GM18499 (cell line): ENCODE measurements at regions not wholly inside any gene's neighbourhood (a gene's known extent, or its start where the extent isn't known, plus 50 kb on each side); places are given as distances from the start of the nearest gene placed in this dataset.

Experiments used
- ATAC-seq: cut with Tn5 transposase; IDR thresholded peaks from one replicate; pipeline ENCODE4 v1.9.1; 2021; ENCODE audit warnings: moderate number of reproducible peaks; ENCODE audit not compliant: insufficient read depth, unreplicated experiment

DNA sequence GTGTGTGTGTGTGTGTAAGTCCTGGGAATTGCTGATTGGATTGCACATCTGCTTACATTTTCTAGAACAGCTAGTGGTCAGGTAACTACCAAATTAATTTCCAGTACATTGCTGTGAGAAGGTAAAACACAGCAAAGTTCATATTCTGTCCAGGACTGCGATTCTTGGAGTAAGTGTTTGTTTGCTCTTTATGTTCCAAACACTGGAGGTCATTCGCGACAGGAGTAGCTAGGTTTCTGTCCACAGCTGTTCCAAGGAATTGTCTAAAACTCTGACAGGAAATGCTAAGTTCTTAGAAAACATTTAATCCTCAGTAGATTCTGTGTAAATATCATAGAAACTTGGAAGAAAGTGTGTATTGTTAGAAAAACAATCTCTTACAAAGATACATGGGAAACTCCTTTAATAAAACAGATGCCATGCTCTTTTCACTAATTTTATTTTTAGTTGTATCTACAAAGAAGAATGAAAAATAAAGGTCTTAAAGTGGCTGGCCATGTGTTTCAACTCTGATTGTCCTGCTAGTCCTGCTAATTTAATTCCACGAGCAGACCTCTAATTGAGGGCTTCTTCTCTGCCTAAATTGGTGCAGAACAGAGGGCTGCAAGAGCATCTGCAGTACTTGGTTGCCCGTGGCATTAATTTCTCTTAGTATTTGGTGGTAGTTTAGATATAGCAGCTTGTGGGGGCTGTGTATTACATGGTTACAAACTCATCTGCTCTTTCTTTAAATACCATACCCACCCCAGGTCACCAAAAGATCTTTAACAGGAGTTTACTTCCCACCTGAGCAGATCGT is 464.5 kb downstream of the RASEF start:
- ATAC-seq: no peak

DNA sequence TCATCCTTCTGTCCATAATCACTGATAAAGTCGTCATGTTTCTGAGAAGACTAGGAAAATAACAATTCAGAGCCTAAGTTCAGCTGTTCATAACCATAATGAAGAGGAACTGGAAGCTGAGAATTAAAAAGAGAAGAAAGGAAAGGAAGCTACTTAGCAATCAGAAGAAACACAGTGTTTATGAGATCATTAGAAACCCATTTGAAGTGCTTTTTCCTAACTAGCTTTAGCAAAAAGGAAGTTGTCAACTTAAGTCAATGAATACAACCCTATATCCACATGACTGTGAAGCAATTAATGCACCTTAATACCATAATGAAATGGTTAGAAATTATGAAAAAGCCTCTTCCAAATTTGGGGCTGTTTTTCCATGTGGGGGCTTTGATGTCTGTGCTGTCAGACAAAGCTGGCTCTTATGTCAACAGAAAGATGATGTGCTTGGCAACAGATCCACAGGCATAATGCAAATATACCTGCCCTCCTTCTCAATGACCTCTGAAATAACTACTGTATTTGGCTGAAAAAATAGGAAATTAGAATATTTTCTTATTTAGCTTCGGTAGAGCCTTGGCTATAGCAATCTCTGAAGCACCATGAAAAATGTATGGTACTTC is 463.5 kb downstream of the RASEF start:
- no peak for ATAC-seq

DNA sequence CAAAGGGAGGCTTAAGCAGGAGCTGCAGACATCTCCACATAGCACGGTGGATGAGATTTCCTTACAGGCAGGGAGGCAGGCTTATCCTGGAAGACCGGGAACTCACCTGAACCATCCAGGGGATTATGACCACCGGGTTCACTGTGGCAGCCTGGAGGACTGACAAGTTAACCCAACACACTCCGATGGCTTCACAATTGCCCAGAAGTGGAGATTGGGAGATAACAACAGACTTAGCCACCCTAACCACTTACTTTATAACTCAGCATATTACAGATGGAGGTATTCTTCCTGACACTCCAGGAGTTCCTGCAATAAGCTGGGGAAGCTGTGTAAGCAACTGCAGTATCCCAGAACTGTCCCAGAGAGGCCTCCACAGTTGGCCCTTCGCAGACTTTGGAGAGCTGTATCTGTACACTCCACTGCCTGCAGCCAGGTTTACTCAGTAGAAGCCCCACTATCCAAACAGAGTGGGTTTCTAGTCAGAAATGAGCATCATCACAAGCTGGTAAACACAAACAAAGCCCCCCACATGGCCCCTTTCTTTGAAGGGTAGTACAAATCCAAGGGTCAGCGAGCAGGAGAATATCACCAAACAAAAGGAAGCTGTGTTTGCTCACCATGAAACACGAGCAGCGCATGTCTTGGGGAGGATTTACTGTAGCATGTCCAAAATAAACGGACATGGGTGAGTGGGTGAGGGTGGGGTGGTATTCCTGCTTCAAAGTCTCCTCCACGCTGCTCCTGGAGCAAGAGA is 462.2 kb downstream of the RASEF start:
- ATAC-seq: no peak

DNA sequence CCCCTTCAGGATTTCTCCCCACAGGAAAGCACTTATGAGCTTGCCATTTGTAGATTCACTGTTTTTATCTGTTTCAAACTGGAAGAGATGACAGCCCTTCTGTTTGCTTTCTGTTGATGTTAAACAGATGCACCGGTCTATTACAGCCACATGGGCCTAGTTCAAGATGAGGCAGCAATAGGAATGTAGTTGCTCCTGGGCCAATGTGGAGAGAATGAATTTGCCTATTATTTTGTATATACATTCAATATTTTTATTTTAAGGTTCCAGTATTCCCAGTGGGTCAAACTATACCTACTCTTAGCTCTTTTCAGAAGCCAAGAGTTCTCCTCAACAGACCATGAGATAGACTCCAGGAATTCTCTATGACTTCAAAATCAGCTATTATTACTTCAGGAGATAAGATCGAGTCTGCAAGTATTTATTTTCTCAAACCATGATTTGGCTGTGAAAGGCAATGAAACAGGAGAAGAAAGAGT is 461.6 kb downstream of the RASEF start:
- ATAC-seq: no peak

DNA sequence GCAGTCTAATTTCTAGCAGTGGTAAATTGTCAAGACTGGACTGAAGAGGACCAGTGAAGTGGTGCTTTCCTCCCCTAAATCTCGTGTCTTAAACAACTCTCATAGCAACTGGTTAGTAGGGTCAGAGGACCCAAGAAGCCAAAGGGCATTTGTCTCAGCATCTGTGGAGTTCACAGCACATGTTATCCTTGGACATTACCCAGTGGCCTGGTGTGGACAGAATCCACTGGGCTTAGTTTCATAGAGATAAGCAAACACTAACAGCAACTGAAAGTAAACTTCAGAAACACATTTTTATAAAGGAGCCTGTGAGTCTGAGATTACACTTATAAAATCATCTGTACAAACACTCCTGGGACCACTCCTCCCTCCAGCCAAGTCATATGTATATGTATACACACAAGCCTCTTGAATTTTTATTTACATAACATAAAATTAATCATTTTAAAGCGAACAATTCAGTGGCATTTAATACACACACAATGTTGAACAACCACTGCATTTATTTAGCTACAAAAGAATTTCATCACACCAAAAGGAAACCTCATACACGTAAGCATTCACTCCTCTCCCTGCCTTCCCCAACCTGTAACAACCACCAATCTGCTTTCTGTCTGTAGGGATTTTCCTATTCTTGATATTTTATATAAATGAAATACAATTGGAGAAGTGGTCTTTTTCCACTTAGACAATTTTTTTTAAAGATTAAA is 457.8 kb downstream of the RASEF start:
- no peak for ATAC-seq

DNA sequence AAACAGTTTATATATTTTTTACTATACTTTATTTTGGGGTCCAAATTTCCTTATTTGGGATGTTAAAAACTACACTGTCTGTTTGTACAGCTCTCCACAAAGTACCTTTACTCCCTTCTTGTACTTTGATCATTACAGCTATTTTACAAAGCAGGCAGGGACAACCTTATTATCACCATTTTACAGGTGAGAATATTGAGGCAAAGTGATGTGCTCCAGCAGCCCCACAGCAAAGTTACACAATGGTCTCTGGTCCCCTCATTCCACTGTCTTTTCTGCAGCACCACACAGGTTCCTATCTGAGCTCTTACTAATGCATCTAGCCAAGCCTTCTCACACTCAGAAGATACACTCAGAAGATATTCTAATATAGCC is 457.3 kb downstream of the RASEF start:
- no peak for ATAC-seq

DNA sequence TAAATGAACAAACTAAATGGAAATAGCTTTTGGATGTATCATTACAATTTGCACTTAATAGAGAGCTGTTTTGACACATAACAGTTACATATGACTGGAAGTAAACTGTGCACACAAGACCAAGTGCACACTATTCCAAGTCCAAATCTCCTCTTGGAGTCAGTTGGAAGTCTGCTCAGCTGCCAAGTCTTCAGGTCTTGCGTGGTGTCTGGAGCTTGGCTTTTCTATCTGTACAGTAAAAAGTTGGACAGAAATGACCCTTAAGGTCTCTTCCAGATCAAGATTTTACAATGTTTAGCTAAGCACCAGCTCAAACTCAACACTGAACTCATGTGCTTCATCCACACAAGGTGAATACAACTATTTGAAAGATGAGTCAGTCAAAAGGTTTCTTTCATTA is 456.9 kb downstream of the RASEF start:
- ATAC-seq: no peak

DNA sequence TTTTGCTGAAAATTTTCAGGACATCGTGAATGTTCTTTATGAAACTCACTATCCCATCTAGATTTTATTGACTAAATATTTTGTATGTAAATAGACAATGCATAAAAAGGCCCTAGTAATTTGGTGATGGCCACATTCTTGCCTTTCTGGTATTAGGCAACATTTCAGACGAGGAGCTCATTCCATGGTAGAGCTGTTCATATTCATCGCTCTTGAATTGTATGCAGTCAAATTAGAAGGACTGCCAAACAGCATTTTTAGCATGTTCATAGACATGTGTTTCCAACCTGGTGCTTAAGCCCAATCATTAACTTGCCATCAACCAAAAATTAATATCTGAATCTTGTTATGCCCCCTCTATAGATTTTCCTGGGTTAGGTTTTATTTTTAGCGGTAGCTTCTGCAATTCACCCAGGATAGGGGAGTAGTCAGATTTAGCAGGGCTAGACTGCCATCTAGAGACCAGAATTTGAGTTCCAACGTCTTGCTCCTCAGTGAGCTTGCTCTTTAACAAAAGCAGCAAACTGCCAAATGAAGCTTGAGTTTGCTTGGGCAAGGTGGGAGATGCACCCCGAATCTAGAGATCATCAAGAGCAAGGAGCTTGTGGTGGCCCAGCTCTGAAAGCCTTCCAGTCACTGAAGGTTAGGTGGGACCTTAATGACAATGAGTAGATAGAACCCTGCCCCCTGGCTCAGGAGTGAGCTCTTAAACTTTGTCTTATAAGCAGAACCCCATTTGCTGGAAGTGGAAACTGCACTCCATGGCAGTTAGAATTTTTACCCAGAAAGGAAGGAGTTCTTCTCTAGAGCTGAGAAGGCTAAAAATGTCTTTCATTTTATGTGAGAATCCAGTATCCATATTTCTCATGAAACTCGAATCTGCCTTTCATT is 456.2 kb downstream of the RASEF start:
- ATAC-seq: no peak

DNA sequence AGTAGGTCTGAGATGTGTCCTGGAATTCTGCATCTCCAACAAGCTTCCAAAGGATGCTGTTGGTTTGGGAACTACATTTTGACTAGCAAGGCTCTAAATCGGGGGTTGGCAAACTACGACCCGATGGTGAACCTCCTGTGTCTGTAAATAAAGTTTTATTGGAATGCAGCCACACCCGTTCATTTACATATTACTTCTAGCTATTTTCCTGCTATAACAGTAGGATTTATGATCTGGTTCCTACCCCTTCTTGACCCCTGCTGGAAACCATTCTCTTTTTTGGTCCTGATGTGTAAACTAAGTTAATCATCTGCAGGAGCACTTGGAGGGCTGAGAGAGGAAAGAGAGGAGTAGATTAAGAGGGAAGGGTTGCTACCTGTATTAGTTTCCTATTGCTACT is 454.5 kb downstream of the RASEF start:
- ATAC-seq: no peak

DNA sequence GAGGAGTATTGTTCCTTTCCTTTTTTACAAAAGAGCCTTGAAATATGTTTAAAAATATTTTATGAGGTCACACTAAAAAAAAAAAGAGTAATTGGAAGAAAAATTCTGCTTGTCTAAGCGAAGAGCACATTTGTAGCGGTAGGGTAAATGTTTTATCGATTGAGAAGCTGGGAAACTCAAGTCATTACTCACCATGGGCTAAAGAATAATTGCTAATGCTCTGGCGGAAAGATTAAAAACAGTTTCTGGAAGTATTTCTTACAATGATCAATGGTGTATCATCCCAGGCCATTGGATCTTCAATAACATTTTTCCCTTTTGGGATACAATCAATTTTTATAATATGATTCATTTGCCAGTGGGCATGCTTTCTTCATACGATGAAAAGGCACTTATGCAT is 450.0 kb downstream of the RASEF start:
- no peak for ATAC-seq

DNA sequence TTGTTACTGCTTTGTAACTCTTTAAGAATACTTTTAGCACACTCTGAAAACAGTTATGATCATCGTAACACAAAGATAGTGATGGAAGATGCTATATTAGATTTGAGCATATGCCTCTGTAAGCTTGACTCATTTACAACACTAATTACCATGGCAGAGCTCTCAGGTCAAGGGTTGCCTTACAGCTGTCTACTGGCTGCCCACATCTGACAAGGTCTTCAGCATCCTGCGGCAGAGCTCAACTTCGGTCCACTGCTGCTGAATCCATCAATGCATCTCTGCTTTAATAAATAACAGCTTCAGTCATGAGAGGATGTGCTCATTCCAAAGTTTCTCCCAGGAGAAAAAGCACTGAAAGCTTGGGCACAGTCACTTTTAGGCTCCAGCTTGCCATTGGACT is 449.4 kb downstream of the RASEF start:
- no peak for ATAC-seq

DNA sequence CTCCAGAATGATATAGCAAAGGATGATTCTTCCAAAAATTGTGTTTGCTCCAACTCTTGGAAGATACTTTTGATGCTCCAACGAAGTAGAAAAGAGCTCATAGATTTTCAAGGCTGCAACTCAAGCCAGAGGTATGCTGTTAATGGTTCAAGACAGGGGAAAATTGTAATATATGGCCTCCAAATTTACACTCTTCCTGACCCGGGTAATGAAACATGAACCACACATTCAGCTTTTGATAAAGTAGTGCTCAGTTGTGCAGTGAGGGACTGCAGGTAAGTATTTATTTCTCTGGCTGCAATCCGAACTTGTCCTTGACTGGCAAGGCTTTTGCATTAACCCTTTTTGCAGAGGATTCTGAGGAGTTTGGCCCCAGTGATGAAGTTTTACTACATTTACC is 446.4 kb downstream of the RASEF start:
- no peak for ATAC-seq

DNA sequence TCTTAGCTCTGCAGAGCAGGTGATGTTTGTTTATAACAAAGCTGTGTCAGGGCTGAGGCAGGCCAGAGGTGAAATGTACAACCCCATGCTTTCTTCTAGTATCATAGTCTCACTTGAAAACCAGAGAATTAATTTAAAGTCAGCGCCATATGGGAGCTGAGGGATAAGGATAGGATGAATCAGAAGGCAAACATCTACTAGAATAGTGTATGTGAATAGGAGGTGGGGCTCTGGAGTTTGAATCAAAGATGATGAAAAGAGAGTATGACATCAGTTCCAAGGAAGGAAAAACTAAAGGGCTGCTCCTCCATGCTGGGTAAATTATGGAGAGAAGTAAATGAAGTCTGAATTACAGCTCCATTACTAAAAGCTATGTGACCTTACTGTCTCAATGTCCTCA is 441.5 kb downstream of the RASEF start:
- no peak for ATAC-seq

DNA sequence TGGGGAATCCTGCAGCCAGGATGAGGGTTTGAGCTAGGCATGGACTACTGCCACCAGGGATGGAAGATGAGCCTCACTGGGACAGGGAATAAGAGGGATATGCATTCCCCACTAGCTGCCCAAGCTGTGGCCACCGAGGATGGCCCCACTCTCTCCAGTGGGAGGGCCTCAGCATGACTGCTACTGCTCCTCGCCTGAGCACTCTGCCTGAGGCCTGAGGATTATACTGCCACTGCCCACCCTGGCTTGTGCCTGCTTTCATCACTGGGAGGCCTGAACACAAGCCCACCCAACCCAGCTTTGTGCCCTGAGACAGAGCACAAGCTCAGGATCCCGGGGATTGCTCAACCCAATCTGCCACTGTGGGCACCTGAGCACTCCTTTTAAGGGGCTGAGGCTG is 425.6 kb downstream of the RASEF start:
- ATAC-seq: no peak

DNA sequence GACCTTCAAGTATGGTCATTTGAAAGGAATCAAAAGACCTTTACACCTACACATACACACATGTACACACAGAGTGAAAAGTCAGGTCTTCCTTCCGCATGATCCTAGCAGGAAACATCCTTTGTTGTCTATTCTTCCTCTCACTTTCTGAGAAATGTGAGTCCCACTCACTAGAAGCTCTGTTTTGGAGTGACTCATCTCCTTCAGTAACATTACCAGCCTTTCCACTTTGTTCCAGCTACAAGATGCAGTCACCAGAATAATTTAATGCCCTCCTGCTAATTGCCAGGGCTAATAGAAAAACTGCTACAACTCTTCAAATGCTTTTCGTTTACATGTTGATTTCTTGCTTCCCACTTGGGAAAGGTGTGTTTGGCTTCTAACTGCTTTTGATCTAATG is 417.3 kb downstream of the RASEF start:
- no peak for ATAC-seq

DNA sequence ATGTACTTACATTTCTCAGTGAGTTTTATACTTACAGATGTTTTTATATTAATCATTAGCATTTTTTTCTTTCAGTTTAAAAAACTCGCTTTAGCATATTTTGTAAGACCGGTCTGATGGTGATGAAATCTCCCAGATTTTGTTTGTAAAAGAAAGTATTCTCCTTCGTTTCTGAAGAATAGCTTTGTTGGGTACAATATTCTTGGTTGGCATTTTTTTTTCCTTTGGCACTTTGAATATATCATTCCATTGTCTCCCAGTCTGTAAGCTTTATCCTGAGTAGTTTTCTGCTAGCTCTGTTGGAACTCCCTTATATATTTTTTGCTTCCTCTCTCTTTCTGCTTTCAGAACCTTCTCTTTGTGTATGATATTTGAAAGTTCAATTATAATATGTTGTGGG is 412.6 kb downstream of the RASEF start:
- ATAC-seq: no peak

DNA sequence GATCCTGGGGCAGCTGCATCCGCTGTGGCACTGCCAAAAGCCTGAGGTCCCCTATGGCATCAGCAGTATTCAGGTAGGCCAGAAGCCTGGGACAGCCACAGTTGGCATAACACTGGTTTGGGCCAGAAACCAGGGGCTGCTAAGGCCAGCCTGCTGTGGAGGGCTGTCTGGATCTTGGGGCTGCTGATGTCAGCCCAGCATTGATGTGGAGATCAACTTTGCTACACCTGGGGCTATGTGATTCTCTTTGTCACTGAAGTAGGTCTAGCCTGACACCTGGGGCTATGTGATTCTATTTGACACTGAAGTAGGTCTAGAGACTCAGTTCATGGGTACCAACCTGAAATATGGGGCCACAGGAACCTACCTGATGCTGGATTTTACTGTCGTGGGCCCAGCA is 411.5 kb downstream of the RASEF start:
- no peak for ATAC-seq

DNA sequence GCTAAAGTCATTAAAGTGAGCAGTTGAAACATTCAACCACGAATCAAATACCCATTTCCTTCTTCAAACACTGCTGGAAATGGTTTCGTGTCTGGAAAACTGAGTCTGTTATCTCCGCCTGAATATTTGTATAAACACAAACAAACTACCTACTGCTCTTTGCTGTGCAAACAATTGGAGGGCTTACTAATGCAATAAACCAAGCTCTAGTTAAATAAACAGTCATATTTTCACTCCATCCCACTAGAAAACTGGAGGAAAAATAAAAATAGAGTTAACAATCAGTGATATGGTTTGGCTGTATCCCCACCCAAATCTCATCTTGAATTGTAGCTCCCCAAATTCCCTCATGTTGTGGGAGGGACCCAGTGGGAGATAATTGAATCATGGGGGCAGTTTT is 397.6 kb downstream of the RASEF start:
- no peak for ATAC-seq

DNA sequence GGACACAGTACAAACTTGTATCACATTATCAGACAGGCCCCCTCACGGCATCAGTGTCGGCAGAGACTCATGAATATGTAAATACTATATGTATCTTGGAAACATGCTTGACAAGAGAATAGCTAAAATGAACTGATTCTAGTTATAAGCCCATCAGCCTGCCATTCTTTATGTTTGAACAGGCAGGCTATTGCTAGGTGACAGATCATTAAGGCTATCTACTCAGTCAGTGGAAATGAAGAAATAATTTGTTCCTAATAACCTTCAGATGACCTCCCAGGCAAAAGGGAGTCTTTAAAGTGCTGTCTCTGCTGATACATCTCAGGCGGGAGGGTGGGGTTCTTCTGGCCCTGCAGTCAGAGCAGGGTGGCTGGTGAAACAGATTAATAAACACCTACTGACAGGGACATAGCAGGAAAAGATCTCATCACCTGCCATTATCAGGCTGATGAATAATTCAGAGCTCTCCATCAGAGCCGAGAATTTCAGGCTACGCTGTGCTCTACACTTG is 394.2 kb downstream of the RASEF start:
- ATAC-seq: no peak

DNA sequence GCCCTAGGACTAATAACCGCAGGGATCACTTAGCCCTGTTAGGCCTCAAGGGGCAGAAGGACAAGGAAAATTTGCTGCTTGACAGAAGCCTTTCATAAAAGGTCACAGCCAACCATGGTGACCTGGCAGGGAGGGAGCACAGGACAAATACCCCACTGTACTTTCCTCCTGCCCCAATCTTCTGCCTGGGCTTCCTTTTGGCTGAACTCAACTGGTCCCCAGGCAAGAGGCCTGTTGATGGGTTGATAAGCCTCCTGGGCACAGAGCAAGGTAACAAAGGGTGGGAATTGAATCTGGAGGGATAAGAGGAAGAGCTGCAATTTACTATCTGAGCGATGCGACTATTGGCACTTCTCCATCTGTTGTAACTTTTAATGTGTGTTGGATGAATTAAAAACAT is 392.9 kb downstream of the RASEF start:
- ATAC-seq: no peak
